H54 (cell line): ENCODE measurements at regions not wholly inside any gene's neighbourhood (a gene's known extent, or its start where the extent isn't known, plus 50 kb on each side); places are given as distances from the start of the nearest gene placed in this dataset.

Experiments
- DNase-seq: peaks from one replicate; pipeline ENCODE4 v3.0.0; 2011; ENCODE audit warnings: low spot score, mixed read lengths; ENCODE audit not compliant: insufficient read length
- FAIRE-seq: peaks from 3 replicates; lab custom pipeline; 2011; peaks lifted over from hg19 to GRCh38; lab: Jason Lieb, UNC
- POLR2A ChIP-seq: IDR thresholded peaks from 2 replicates; pipeline ENCODE4 v1.6.1; 2011; ENCODE audit warnings: low read depth, mild to moderate bottlenecking, low read length

DNA sequence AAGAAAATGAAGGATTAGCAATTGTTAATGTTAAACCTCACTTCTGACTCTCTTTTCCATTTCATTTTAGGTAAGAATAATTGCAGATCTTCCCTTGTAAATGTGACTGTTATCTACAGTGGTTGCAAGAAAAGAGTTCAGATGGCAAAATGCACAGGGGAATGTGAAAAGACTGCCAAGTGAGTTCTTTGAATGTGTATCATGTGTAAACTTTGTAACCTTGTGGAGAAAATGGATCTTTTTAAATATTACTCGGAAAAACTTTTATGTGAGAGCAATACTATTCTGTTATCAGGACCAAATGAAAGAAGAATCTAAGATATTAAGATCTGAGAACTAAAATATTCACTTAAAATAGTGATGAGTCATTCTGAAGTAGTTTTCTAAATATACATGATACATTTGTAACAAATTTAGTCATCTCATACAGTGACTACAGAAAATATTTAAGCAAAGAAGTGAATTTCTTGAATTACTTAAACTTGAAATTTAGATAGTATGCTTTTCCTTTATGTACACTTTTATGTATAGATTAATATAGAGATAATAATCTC lies 122.5 kb upstream of the CNTN1 start:
- DNase-seq (no peak), FAIRE-seq (no peak)
- no peak for TF ChIP-seq POLR2A

DNA sequence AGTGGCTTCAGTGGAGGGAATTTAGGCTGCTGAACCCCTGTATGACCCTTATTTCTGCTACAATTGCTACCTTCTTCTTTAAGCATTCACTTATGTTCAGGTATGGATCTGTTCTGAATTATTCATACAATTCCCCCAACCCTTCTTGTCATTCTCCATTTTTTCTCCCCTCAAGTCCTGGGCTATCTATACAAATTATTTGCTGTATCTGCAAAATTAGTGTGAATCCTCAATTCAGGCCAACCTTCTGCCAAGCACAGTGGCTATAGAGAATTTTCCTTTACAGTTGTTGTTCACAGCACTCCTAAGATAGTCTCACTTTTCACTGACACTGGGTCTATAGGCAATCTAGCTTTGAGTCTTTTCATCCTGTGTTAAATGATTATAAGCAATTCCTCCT lies 119.2 kb upstream of the CNTN1 start:
- no peak for FAIRE-seq
- DNase-seq = no peak
- no peak for TF ChIP-seq POLR2A

DNA sequence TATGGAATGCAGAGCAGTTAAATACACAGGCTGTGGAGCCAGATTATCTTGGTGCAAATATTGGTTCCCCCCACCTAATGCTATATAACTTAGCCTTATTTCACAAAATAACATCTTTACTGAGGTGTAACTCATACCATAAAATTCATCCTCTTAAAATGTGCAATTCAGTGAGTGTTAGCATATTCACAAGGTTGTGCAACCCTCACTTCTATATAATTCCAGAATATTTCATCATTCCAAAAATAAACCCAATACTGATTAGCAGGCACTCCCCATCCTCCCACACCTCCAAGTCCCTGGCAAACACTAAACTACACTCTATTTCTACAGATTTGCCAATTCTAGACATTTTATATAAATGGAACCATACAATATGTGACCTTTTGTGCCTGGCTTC lies 116.3 kb upstream of the CNTN1 start:
- no peak for FAIRE-seq
- DNase-seq = no peak
- TF ChIP-seq POLR2A = no peak

DNA sequence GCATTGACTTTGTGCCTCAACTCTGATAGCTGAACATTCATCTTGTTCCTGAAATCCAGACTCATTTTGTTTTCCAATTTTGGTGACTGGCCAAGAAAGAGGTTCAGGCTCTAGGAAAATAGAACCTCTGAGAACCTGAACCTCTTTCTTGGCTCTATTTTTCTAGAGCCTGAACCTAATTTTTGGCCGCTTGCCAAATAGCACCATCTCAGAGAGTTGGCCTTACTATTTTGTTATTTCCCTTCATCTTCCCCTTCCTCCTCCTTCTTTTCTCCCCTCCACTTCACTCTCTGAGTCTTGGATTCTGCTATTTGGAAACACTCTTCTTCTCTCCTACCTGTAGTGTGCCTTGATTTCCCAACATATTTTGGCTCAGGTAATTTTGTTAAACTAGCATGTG lies 114.4 kb upstream of the CNTN1 start:
- no peak for TF ChIP-seq POLR2A
- no peak for FAIRE-seq
- no peak for DNase-seq

DNA sequence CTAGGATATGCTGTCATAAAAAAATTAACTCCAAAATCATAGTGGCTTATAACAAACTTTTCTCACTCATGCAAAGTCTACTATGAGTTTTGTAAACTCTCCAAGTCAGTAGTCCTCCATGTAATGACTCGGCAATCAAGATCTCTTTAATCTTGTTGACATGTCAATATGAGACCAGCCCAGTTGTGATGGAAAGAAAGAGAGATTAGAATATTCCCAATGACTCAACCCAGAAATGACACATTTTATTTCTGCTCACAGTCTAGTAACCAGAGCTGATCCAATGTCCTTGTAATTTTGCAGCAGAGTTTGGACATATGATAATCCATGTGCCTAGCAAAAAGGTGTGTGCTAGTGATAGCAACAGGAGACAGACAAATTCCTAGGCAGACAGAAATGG lies 112.6 kb upstream of the CNTN1 start:
- FAIRE-seq = no peak
- no peak for TF ChIP-seq POLR2A
- DNase-seq = no peak

DNA sequence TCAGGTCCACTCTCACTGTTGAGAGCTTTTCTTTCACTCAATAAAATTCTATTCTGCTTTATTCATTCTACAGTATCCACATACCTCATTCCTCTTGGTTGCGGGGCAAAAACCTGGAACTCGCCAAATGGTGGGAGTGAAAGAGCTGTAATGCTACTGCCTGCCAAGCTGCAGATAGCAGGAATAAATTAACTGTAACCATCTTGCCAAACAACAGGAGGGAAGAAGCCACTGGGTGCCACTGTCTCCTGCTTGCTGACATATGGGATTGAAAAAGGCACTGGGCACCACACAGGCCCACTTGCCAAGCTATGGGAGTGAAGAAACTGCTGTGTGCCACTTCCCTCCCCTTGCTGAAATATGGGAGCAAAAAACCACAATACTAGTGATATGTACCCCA lies 111.9 kb upstream of the CNTN1 start:
- DNase-seq (no peak), FAIRE-seq (no peak)
- no peak for TF ChIP-seq POLR2A

DNA sequence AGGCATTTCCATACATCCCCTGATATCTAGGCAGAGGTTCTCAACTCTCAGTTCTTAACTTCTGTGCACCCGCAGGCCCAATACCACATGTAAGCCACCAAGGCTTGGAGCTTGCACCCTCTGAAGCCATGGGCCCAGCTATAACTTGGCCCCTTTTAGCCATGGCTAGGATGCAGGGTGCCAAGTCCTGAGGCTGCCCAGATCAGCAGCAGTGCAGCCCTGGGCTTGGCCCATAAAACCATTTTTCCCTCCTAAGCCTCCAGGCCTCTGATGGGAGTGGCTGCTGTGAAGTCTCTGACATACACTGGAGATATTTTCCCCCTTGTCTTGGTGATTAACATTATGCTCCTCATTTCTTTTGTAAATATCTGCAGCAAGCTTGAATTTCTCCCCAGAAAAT lies 110.3 kb upstream of the CNTN1 start:
- DNase-seq (no peak), FAIRE-seq (no peak)
- no peak for TF ChIP-seq POLR2A

DNA sequence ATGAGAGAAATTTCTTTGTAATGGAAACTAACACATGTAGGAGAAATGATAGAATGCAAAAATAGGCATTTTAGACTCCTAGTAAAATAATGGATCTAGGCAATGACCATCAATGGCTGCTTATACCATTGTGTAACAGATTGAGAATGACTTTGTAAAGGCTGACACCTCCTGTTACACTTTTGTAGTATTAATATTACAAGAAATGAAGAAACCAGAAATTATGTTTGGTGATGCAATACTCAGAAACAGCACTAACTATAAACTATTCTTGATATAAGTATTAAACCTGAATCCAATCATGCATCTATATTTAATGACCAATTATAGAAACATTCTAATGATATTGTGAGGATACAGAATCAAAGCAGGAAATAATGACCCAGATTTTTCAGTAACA lies 108.5 kb upstream of the CNTN1 start:
- FAIRE-seq (no peak), DNase-seq (no peak)
- TF ChIP-seq POLR2A = no peak

DNA sequence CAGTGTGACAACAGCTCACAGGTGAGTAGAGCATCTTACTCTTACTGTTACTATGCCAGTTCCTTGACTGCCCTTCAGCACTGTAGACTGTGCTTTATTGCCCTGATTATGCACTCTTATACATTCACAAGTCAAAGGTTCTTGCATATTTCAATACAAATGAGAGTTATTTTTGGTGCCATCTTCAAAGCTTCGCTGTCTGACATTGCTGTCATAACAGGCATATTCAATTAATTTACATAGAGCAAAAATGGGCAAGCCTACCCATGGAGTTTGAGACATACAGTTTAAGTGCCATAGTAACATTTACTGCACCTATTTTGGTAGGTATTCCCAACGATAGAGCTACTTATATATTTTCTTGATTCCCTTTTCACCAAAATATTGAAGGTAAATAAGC lies 107.5 kb upstream of the CNTN1 start:
- TF ChIP-seq POLR2A = no peak
- FAIRE-seq = no peak
- no peak for DNase-seq

DNA sequence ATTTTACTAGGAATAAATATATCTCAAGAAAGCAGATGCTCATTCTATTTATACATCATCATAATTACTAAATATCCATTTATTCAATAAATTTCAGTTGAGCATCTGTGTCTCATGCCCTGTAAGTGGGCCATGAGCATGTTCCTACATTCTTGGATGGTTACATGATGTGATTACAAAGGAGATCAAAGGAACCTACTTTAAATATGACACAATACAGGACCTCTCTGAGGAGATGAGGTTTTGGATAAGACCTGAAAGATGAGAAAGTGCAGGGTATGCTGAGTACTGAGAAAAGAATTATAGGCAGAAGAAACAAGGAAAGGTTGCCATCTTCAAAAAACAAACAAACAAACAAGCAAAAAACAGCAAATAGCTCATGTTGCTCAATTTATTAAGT lies 105.4 kb upstream of the CNTN1 start:
- FAIRE-seq (no peak), DNase-seq (no peak)
- TF ChIP-seq POLR2A = no peak

DNA sequence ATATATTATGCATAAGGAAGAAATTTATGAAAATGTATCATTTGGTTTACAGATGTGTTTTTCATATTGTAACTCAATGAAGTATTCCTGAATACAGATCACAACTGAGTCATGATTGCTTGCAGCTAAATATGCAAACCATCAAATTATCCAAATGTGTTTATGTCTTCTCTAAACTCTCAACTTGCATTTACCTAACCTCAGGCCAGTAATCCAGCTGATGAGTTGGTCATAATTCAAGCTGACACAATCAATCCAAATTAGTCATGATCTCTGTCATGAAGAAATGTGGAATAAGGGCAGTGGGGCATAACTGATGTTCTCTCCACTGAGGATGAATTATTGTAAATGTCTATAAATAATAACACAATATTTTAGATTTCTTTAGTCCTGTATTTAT lies 104.8 kb upstream of the CNTN1 start:
- DNase-seq (no peak), FAIRE-seq (no peak)
- TF ChIP-seq POLR2A = no peak

DNA sequence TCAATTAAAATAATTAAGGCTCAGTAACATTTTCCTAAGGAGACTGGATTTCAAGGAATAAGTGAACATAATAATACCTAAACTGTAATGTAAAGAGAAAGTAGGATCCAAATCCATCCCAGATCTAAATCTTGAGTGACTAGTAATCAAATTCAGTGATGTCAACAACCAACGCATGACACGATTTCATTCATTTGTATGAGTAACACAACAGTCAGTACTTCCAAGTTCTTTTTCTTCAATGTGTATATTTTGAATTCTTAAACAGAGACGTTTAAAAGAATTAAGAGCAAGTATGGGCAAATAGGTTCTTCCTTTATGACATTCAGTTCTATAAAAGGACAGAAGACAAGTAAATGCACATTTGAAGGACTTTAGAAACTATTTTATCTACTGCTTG lies 104.3 kb upstream of the CNTN1 start:
- FAIRE-seq (no peak), DNase-seq (no peak)
- no peak for TF ChIP-seq POLR2A

DNA sequence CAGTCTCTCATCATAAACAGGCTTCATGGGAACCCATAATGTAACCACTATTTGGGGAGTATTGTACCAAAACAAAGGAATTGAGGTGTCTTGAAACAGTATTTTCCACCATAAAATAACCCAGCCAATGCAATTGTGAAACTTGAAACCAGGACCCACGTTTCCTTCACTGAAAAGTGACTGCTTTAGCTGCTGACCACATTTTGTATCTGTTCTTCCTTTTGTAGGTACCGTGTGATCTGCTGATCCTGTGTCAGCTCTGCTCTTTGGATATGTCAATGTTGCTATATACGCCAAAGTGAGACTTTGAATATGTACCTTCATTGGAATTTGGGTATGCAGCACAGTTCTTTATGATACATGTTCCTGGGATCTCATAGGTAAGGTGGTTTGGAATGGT lies 95.1 kb upstream of the CNTN1 start:
- FAIRE-seq (no peak), DNase-seq (no peak)
- TF ChIP-seq POLR2A = no peak

DNA sequence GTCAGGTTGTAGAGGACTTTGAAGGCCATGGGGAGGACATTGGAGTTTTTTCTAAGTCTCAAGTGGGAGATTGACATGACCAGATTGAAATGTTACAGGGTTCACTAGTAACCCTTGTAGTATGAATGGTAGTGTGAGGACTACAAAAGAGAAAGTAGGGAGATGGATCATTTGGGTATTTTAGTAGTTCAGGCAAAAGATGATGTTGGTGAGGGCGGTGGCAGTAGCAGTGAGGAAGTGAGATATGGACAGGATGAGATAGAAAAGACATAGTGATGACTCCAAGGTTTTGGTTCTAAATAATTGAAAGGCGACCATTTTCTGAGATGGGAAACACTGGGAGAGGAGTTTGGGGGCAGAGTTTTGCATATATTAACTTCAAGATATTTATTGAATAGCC lies 94.2 kb upstream of the CNTN1 start:
- DNase-seq = no peak
- no peak for TF ChIP-seq POLR2A
- FAIRE-seq = no peak

DNA sequence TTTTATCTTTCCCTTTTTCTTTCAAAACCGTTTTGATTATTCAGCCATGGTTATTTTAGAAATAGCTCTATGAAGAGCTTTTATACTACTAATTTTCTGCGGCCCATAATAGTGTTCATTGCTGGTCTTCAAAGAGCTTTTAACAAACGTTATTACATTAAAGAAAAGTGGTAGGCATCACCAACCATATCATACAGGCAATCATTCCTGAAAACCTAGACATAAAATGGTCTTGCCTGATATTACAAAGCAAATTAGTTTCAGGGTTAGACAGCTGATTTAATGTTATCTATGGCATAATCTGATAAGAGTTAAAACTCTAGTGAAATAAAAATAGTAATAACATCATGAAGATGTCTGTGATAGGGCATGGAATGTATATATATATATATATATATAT lies 89.7 kb upstream of the CNTN1 start:
- no peak for FAIRE-seq
- DNase-seq = no peak
- no peak for TF ChIP-seq POLR2A

DNA sequence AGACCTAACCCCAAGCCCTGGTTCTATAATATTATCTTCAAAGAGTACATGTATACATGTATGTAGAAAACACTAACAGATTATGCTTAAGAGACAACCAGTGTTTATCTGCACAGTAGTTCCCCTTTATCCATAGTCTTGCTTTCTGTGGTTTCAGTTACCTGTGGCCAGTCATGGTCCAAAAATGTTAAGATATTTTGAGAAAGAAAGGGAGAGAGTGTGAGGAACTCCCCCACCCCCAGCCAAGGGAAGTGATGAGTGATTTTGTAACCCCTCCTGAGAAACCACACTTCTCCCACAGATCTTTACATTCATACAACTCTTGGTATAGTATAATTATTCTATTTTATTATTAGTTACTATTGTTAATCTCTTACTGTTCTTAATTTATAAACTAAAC lies 77.3 kb upstream of the CNTN1 start:
- DNase-seq = no peak
- no peak for FAIRE-seq
- TF ChIP-seq POLR2A = no peak
